ENCODE measurements at regions not wholly inside any gene's neighbourhood (a gene's known extent, or its start where the extent isn't known, plus 50 kb on each side); places are given as distances from the start of the nearest gene placed in this dataset.

DNA sequence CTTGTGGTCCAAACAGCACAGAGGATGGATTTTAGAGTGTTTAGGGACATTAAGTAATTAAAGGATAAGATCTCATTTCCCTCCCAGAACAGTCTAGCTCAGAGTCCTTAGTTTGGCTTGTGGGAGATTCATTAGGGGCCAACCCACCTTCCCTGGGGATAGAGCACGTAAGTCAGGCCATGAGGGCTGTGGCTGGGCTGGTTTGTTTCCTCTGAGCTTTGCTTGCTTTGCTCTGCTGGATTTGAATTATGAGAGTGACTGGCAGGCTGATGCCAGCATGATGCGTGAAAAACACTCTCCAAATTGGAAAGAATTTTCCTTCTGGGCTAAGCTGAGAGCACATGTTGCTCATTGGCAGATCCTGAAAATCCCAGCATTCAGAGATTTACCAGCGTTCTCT lies 84.7 kb upstream of the HEPHL1 start:
- no peak overlapping the region for H3K4me3 ChIP-seq (ENCODE audit: low read length)
- TF ChIP-seq, protein P1, sequence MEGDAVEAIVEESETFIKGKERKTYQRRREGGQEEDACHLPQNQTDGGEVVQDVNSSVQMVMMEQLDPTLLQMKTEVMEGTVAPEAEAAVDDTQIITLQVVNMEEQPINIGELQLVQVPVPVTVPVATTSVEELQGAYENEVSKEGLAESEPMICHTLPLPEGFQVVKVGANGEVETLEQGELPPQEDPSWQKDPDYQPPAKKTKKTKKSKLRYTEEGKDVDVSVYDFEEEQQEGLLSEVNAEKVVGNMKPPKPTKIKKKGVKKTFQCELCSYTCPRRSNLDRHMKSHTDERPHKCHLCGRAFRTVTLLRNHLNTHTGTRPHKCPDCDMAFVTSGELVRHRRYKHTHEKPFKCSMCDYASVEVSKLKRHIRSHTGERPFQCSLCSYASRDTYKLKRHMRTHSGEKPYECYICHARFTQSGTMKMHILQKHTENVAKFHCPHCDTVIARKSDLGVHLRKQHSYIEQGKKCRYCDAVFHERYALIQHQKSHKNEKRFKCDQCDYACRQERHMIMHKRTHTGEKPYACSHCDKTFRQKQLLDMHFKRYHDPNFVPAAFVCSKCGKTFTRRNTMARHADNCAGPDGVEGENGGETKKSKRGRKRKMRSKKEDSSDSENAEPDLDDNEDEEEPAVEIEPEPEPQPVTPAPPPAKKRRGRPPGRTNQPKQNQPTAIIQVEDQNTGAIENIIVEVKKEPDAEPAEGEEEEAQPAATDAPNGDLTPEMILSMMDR (conservative IDR thresholded peaks at IDR 0.05; ENCODE audit: low read depth, low read length) = no peak
- no peak for DNase-seq (ENCODE audit: low read depth)

DNA sequence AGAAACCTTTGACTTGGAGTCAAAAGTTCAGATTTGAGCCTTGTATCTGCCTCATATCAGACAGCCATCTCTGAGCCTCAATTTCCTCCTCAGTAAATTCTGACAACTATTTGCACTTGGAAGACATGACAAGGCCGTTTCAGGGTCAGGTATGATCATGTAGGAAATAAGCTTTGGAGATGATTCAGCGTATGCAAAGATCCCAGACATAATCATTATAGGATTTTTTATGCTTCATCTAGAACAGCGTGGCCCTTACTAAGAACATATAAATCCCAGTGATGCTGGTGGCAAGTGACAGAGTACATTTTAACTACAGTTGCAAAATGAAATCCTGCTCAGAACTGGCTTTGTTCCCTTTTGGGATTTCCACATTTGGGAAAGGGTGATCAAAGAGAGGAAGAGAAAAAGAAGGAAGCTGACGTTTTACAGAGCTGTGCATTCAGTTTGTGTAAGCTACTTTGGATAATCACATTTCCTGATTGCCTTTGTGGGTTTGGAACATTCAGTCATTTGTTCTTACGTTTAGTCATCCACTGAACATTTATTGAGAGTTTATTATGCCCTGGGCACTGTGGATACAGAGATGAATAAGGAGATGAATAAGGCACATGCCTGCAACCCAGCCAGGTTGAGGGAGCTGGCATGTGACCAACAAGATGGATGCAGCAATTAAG lies 81.9 kb upstream of the HEPHL1 start:
- no peak overlapping the region for H3K4me3 ChIP-seq (ENCODE audit: low read length)
- no peak for DNase-seq (ENCODE audit: low read depth)
- TF ChIP-seq, protein P1 (conservative IDR thresholded peaks at IDR 0.05; ENCODE audit: low read depth, low read length) = no peak

DNA sequence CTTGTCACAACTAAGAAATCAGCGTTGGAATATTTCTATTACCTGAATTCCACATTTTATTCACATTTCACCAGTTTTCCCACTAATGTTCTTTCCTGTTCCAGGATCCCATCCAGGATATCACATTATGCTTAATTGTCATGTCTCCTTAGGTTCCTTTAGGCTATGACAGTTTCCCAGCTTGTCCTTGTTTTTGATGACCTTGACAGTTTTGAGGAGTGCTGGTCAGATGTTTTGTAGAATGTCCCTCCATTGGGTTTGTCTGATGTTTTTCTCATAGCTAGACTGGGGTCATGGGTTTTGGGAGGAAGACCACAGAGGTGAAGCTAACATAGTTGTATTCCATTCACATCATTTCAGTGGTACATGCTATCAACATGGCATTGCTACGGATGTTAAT lies 80.8 kb upstream of the HEPHL1 start:
- TF ChIP-seq, protein P1 (conservative IDR thresholded peaks at IDR 0.05; ENCODE audit: low read depth, low read length) = no peak
- no peak overlapping the region for H3K4me3 ChIP-seq (ENCODE audit: low read length)
- DNase-seq (ENCODE audit: low read depth) = no peak

DNA sequence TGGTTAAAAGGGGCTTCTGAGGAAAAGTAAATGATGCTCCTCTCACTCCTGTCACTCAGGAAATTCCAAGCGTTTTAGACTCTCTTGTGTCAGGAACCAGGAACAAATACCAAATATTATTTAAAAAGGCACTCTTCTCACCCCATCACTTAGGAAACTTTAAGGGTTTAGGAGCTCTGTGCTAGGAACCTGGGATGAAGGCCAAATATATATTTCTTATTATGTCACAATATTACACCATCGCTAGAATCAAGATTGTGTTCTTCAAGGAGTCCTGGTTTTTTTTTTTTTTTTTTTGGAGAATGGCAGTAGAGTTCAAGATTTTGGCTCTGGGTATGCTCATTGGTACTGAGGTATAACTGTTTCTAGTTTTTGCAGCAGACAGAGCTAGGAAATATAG lies 79.0 kb upstream of the HEPHL1 start:
- TF ChIP-seq, protein P1 (conservative IDR thresholded peaks at IDR 0.05; ENCODE audit: low read depth, low read length) = no peak
- H3K4me3 ChIP-seq (ENCODE audit: low read length) = no peak overlapping the region
- DNase-seq (ENCODE audit: low read depth) = no peak

DNA sequence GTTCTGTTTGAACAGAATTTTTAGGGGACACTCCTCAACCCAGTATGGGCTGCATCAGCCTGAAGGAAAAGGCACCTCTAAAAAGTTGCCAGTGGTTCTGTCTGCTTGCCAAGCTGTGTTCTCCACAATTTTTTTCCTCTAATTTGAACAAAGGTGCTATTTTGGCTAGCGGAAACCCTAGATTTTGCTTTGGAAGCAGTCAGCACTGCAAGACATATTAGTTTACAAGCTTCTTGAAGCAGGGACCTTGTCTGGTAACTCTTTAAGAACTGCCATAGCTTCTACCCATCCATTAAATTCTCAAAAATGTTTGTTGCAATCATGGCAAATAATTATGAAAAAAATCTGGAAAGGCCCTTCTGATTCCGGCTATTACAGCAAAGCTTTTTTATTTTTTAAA lies 75.6 kb upstream of the HEPHL1 start:
- TF ChIP-seq, protein P1 (conservative IDR thresholded peaks at IDR 0.05; ENCODE audit: low read depth, low read length) = no peak
- DNase-seq (ENCODE audit: low read depth) = no peak
- H3K4me3 ChIP-seq (ENCODE audit: low read length) = no peak overlapping the region

DNA sequence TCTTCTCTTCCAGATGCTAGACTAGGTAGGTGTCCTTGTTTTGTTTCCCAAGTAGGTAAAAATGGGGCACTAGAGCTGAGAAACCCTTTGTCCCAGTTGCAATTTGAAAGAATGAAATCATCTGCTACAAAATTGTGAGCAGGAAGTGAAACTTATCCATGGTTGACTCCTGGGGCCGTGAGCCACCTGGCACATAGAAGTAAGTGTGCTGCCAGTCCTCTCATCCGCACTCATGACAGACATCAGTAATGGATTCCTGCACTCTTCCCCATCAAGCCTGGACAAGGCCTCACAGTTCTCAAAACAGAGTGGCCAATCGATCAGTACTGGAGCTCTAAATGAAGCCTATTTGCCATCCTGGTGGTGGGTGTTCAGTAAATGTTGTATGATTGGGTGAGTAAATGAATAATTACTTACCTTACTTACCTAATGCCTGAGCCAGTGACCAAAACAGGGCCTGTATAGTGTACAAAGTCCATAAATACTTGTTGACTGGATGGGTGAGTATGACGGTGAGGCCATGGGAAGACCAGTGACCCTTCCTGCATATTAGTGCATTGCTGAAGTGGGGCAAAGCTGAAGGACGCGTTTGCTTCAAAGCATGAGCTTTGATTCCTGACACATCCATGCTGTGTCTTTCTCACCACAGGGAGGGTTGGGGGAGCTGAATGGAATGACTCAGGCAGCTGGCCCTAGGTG lies 68.9 kb upstream of the HEPHL1 start:
- TF ChIP-seq, protein P1 (conservative IDR thresholded peaks at IDR 0.05; ENCODE audit: low read depth, low read length) = no peak
- no peak for DNase-seq (ENCODE audit: low read depth)
- no peak overlapping the region for H3K4me3 ChIP-seq (ENCODE audit: low read length)

DNA sequence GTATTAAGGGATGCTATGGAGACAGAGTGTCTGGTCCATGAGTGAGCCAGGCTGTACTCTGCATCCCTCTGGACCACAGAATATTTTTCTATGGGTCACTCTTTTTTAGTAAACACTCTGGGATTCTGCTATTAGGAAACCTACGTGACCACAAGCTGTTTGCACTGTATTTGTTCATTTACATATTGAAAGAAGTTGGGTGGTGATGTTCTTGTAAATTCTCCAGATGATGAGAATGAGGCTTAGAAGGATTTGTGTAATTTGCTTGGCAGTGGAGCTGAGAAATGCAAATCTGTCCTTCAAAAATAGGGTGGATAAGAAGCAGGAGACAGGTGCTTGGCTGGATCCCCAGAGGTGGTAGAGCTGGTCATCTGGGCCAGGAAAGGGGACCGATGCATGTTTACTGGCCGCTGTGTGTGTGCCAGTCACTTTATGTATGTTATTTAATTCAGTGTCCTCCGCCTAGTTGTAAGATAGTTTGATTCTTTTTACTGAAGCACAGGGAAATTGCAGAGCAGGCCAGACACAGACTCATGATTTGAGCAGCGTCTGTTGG lies 63.7 kb upstream of the HEPHL1 start:
- H3K4me3 ChIP-seq (ENCODE audit: low read length) = no peak overlapping the region
- TF ChIP-seq, protein P1 (conservative IDR thresholded peaks at IDR 0.05; ENCODE audit: low read depth, low read length) = no peak
- DNase-seq (ENCODE audit: low read depth) = no peak
